Erythroblast (primary cell): ENCODE measurements at regions not wholly inside any gene's neighbourhood (a gene's known extent, or its start where the extent isn't known, plus 50 kb on each side); places are given as distances from the start of the nearest gene placed in this dataset.

ENCODE experiments used
- GATA1 ChIP-seq: IDR thresholded peaks from 2 replicates; pipeline ENCODE4 v1.6.1; 2011; ENCODE audit warnings: low read depth, mild to moderate bottlenecking, control low read depth, low read length, moderate library complexity
- POLR2A ChIP-seq: IDR thresholded peaks from 2 replicates; pipeline ENCODE4 v1.6.1; 2011; ENCODE audit warnings: mild to moderate bottlenecking, low read length

DNA sequence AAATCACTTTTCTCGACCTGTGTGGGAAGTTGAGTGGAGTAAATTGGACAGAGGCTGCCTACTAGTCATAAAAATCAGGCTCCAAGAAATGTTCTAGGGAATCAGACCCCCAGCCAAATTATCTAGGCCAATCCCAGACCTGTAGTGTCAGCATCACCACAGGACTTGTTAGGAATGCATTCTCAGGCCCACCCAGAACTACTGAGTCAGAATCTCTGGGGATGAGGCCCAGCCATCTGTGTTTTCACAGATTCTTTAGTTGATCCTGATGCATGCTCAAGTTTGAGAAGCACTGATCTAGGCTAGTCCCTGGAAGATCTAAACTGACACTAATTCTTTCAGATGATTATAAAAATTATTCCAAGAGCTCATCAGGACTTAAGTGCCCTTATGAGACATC, 434.0 kb upstream of the MEIS1 start:
- TF ChIP-seq POLR2A = no peak
- TF ChIP-seq GATA1 = no peak
